HG02588 (cell line): ENCODE measurements at regions not wholly inside any gene's neighbourhood (a gene's known extent, or its start where the extent isn't known, plus 50 kb on each side); places are given as distances from the start of the nearest gene placed in this dataset.
A peak's percentile ranks its signal among the peaks of the same experiment; 100 is the strongest.

Experiments used
- ATAC-seq: cut with Tn5 transposase; IDR thresholded peaks from one replicate; pipeline ENCODE4 v1.9.1; 2021; ENCODE audit warnings: mild to moderate bottlenecking, moderate library complexity; ENCODE audit not compliant: unreplicated experiment

DNA sequence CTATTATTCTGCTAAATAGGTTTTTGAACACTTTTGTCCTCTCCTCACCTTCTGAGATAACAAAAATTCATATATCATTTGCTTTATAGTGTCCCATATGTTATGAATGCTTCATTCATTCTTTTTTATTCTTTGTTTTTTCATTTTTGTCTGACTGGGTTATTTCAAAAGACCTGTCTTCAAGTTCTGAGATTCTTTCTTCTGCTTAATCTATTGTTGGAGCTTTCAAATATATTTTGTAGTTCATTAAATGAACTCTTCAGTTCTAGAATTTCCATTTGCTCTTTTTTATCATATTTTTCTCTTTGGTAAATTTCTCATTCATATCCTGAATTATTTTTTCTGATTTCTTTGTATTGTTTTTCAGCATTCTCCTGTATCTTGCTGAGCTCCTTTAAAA lies 53.1 kb upstream of the SCIN start:
- ATAC-seq: no peak

GRCh38 chr7:12518920-12519681 lies 51.4 kb upstream of the SCIN start:
- ATAC-seq: peak; percentile 94

GRCh38 chr7:12519682-12520009 lies 50.9 kb upstream of the SCIN start:
- no peak for ATAC-seq
